ENCODE measurements at regions not wholly inside any gene's neighbourhood (a gene's known extent, or its start where the extent isn't known, plus 50 kb on each side); places are given as distances from the start of the nearest gene placed in this dataset.
"Not testable (repeated sequence)": the region's sequence is repeated elsewhere in the genome, so short reads cannot be mapped to it uniquely, and the experiment has no call there.

GRCh38 chr14:71629765-71630492 lies 302.3 kb upstream of the RGS6 start:
- in situ Hi-C loops (cut with MboI; ENCODE audit: low pct_unique_long_range_greater_than_20kb, low sequenced_read_pairs, unreplicated experiment), result no loop called here
- no peak for TF ChIP-seq CTCF (IDR thresholded peaks at IDR 0.05; ENCODE audit: extremely low read depth, insufficient read depth, missing control alignments)
- no peak for DNase-seq (ENCODE audit: low spot score)

GRCh38 chr14:71631030-71631429 lies 301.2 kb upstream of the RGS6 start:
- in situ Hi-C loops (cut with MboI; ENCODE audit: low pct_unique_long_range_greater_than_20kb, low sequenced_read_pairs, unreplicated experiment), result not testable (repeated sequence)

GRCh38 chr14:71632440-71632946 lies 299.7 kb upstream of the RGS6 start:
- in situ Hi-C loops (cut with MboI; ENCODE audit: low pct_unique_long_range_greater_than_20kb, low sequenced_read_pairs, unreplicated experiment), result no loop called here
- DNase-seq (ENCODE audit: low spot score), result no peak
- no peak for TF ChIP-seq CTCF (IDR thresholded peaks at IDR 0.05; ENCODE audit: extremely low read depth, insufficient read depth, missing control alignments)

More at GRCh38 chr14:71631030-71631429, 301.2 kb upstream of the RGS6 start:
- DNase-seq (ENCODE audit: low spot score), result not testable (repeated sequence)

- no peak for DNase-seq (ENCODE audit: low spot score)
- no peak for TF ChIP-seq CTCF (IDR thresholded peaks at IDR 0.05; ENCODE audit: extremely low read depth, insufficient read depth, missing control alignments)
- in situ Hi-C loops (cut with MboI; ENCODE audit: low pct_unique_long_range_greater_than_20kb, low sequenced_read_pairs, unreplicated experiment), result no loop called here
These were observed 296.2 kb upstream of the RGS6 start for GRCh38 chr14:71636076-71636475.

- DNase-seq (ENCODE audit: low spot score), result no peak
- TF ChIP-seq CTCF (IDR thresholded peaks at IDR 0.05; ENCODE audit: extremely low read depth, insufficient read depth, missing control alignments), result no peak
- in situ Hi-C loops (cut with MboI; ENCODE audit: low pct_unique_long_range_greater_than_20kb, low sequenced_read_pairs, unreplicated experiment), result no loop called here
These were observed 295.3 kb upstream of the RGS6 start for GRCh38 chr14:71636820-71637471.

GRCh38 chr14:71638523-71639196 lies 293.6 kb upstream of the RGS6 start:
- in situ Hi-C loops (cut with MboI; ENCODE audit: low pct_unique_long_range_greater_than_20kb, low sequenced_read_pairs, unreplicated experiment), result no loop called here
- no peak for DNase-seq (ENCODE audit: low spot score)
- no peak for TF ChIP-seq CTCF (IDR thresholded peaks at IDR 0.05; ENCODE audit: extremely low read depth, insufficient read depth, missing control alignments)

GRCh38 chr14:71642715-71643114 lies 289.5 kb upstream of the RGS6 start:
- DNase-seq (ENCODE audit: low spot score), result no peak
- no peak for TF ChIP-seq CTCF (IDR thresholded peaks at IDR 0.05; ENCODE audit: extremely low read depth, insufficient read depth, missing control alignments)
- in situ Hi-C loops (cut with MboI; ENCODE audit: low pct_unique_long_range_greater_than_20kb, low sequenced_read_pairs, unreplicated experiment), result no loop called here
